ENCODE measurements at regions not wholly inside any gene's neighbourhood (a gene's known extent, or its start where the extent isn't known, plus 50 kb on each side); places are given as distances from the start of the nearest gene placed in this dataset.

- no peak for DNase-seq (ENCODE audit: low read depth)
- TF ChIP-seq, protein P1, sequence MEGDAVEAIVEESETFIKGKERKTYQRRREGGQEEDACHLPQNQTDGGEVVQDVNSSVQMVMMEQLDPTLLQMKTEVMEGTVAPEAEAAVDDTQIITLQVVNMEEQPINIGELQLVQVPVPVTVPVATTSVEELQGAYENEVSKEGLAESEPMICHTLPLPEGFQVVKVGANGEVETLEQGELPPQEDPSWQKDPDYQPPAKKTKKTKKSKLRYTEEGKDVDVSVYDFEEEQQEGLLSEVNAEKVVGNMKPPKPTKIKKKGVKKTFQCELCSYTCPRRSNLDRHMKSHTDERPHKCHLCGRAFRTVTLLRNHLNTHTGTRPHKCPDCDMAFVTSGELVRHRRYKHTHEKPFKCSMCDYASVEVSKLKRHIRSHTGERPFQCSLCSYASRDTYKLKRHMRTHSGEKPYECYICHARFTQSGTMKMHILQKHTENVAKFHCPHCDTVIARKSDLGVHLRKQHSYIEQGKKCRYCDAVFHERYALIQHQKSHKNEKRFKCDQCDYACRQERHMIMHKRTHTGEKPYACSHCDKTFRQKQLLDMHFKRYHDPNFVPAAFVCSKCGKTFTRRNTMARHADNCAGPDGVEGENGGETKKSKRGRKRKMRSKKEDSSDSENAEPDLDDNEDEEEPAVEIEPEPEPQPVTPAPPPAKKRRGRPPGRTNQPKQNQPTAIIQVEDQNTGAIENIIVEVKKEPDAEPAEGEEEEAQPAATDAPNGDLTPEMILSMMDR (IDR thresholded peaks at IDR 0.05; ENCODE audit: control insufficient read depth, extremely low read depth, insufficient read depth), result no peak
- H3K4me3 ChIP-seq (ENCODE audit: low read depth, low read length), result no peak overlapping the region
Measured at GRCh38 chr2:147714582-147714981, 130.2 kb upstream of the ACVR2A start.

DNA sequence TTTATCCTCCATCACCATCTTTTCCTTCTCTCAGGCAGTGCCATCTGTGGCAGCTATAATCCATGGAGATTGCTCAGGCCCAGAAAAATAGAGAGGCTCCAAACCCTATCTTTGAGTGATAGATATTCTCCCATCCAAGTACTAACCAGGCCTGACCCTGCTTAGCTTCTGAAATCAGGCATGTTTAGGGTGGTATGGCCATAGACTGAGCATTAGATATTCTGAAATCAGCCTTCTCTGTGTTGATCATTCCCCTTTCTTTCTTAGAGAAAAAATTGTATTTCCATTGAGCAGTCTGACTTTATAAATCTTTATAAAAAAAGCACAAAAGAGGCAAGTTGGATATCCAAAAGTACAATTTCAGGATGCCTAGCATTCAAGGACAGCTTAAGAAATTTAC, 131.5 kb upstream of the ACVR2A start:
- TF ChIP-seq, protein P1 (IDR thresholded peaks at IDR 0.05; ENCODE audit: control insufficient read depth, extremely low read depth, insufficient read depth), result no peak
- no peak for DNase-seq (ENCODE audit: low read depth)

DNA sequence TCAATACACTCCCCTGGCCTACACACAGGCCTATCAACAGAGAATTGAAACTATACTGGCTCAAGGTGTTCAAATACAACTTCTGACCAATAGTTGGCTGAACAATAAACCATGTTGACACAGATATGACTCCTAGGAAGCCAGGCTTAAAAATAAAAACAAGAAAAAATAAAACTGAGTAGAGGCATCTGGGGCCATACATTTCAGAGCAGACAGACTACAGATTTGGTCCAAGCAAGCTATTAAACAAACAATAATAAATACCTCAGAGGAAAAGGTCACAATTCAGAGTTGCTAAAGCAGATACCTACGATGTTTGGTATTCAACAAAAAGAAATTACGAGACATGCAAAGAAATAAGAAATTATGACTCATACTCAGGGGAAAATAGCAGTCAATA, 132.8 kb upstream of the ACVR2A start:
- H3K4me3 ChIP-seq (ENCODE audit: low read depth, low read length), result no peak overlapping the region
- TF ChIP-seq, protein P1 (IDR thresholded peaks at IDR 0.05; ENCODE audit: control insufficient read depth, extremely low read depth, insufficient read depth), result no peak
- DNase-seq (ENCODE audit: low read depth), result no peak

More for the DNA sequence above, 131.5 kb upstream of the ACVR2A start:
- H3K4me3 ChIP-seq (ENCODE audit: low read depth, low read length), result no peak overlapping the region

DNA sequence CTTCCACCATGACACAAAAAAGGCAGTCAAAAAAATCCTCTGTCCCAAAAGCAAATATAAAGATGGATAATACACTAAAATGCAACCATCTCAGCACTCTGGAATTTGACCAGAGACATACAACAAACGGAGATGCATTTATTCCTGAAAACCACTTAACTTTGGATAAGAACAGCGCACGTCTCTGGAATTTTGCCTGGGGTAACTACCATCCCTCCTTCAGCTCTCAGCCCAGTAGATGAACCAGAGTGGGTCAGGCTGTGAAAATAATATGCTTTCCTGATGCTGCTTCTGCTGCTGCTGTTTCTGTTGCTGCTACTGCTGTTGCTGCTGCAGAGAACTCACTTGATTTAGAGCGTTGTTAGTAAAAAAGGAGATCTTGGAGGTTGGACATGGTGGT, 133.8 kb upstream of the ACVR2A start:
- TF ChIP-seq, protein P1 (IDR thresholded peaks at IDR 0.05; ENCODE audit: control insufficient read depth, extremely low read depth, insufficient read depth), result no peak
- DNase-seq (ENCODE audit: low read depth), result no peak
- H3K4me3 ChIP-seq (ENCODE audit: low read depth, low read length), result no peak overlapping the region

DNA sequence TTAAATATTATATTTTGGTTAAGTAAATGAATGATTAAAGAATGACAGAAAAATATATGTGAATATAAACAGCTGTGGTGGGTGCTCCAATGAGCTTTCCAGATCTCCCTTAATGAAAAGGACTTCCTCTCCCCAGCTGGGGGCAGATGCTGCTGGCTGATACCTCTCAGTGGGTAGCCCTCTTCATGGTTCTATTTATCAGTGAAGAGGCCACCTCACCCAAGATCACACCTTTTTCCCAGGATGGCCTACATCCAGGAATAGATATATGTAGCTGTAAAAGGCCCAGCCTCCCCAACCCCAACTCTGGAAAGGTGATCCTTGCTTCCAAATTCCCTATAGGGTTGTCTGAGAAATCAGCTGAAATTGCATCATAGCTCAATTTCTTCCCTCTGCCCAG, 135.2 kb upstream of the ACVR2A start:
- TF ChIP-seq, protein P1 (IDR thresholded peaks at IDR 0.05; ENCODE audit: control insufficient read depth, extremely low read depth, insufficient read depth), result no peak
- no peak for DNase-seq (ENCODE audit: low read depth)
- H3K4me3 ChIP-seq (ENCODE audit: low read depth, low read length), result no peak overlapping the region

- TF ChIP-seq, protein P1 (IDR thresholded peaks at IDR 0.05; ENCODE audit: control insufficient read depth, extremely low read depth, insufficient read depth), result no peak
- DNase-seq (ENCODE audit: low read depth), result no peak
- no peak overlapping the region for H3K4me3 ChIP-seq (ENCODE audit: low read depth, low read length)
Measured at GRCh38 chr2:147703171-147703570, 141.7 kb upstream of the ACVR2A start.

DNA sequence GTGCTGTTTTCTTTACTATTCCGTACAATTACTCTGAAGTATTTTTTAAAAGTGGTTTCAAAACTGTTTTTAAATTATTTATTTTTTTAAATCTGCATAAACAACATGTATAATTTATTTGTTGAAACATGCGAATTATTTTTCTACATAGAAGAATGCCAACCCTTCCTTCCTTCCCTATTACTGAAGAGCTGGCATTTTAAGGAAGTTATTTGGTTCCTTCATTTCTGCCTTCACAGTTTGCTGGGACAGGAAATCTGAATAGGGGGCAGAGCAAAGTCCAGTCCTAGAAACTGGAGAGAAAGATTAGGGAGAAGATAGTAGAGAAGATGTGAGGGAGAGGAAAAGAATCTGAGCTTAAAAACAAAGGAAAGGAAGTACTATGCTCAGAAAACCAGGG, 146.7 kb upstream of the ACVR2A start:
- H3K4me3 ChIP-seq (ENCODE audit: low read depth, low read length), result no peak overlapping the region
- TF ChIP-seq, protein P1 (IDR thresholded peaks at IDR 0.05; ENCODE audit: control insufficient read depth, extremely low read depth, insufficient read depth), result no peak
- DNase-seq (ENCODE audit: low read depth), result no peak
